ENCODE measurements at regions not wholly inside any gene's neighbourhood (a gene's known extent, or its start where the extent isn't known, plus 50 kb on each side); places are given as distances from the start of the nearest gene placed in this dataset.

DNA sequence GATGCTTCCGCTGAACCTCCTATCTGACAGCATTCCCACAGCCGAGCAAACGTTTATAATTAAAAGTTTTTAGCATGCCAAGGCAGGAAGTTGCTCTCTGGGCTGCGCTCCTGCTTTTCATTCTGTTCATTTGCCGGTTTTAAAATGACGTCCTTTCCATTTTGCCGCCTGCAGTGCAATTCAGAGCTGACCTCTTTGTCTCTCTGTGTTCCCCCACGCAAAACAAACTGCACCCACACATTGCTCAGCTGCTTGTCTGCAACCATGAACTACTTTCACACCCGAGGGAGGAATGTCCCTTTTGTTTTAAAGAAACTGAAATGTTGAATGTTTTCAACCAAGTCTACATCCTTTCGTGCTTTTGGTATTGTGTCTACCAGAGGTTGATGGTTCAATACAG lies 416.5 kb downstream of the EFNB2 start:
- DNase-seq: no peak

DNA sequence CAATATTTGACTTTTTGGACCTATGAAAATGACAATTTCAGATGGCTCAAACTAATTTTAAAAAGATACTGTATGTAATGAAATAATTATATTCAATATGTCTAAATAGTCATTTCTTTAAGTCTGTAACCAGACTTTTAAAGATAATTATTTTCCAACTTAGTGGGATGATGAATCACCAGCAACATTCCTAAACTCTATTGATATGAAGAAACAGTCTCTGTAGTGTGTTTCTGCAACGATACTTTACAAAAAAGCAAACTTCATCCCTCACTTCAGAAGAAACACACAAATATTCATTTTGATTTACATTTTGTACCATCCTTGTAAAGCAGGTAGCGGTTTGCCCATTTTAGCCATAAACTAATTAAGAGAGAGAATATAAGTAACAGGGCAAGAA lies 417.4 kb downstream of the EFNB2 start:
- no peak for DNase-seq

DNA sequence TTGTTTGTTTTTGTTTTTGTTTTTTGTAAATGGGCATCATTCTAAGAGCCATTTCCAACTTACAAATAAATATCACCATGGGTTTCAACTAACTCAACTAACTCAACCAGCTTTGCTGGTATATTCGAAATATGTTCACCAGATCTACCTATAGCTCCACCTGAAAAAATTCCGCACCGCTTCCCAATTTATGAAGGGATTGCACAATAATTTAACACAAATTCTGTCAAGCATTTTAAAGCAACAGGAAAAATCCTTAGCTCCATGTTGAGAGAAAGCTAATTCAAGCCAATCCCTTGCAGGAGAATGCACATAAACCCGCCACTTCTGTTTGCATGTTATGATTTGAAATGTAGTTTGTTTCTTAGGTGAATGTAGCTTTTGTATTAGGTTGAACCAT lies 417.8 kb downstream of the EFNB2 start:
- no peak for DNase-seq

DNA sequence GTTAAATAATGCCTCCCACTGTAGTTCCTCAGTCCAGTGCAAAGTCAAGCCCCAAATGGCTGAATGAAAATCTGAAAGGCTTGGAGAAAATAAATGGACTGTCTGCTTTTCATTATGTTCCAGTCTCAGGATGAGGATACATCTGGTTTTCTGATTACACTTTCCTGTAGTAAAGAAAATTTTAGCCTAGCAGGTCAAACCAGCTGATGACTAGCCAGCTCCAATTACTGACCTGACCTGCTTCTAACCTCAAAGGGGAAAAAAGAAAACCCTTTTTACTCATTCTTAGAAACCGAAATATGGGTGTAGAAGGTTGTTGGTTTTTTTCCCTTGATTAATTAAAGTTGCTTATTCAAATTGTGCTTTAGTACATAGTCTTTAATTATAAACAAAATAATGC lies 418.4 kb downstream of the EFNB2 start:
- no peak for DNase-seq

DNA sequence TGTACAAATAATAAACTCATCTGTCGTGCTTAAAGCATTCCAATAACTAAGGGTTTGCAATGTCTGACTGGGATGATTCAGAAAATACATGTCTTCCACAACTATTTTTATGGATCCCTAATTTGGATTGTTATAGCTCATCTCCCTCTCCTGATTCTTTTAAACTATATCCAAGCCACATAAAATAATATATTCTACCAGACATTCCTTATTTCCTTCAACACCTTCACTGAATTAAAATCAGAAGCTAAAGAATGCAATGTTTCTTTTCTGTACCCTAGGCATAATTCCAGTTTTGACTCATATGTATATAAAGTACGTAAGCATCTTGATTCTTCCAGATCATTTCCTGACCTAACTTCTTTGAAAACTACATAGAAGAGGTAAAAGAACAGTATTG lies 420.4 kb downstream of the EFNB2 start:
- no peak for DNase-seq

DNA sequence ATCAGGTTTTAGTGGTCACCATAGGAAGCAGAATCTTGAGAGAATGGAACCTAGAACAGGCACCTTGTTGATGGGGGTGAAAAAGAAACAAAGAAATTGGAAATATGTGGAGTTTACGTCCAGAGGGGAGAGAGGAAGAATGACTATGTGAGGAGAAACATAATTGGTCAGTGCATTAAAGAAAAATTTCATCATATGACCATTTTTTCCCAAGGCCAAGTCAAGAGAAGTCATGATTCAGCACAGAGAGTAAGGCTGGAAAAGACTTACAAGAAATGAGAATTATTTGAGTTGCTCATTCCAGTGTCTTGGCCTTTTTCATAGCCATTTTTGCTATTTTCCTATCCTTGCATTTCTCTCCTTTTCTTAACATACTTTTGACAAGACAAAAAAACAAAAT lies 421.7 kb downstream of the EFNB2 start:
- DNase-seq: no peak

DNA sequence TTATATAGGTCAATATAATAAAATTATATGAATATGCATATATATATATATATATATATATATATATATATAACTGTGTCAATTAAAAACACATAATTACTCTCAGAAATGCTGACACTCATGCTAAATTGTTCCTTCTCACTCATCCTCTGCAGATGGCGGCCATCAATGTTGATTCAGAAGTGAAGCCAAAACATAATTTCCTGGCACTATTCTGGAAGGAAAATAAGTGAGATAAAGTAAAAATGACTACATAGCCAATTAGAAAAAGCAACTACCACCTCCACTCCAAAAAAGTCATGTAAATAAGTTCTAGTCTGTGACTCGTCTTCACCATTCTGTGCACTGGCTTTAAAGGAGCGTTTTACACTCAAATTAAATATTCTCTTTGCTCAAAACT lies 423.3 kb downstream of the EFNB2 start:
- DNase-seq: no peak

DNA sequence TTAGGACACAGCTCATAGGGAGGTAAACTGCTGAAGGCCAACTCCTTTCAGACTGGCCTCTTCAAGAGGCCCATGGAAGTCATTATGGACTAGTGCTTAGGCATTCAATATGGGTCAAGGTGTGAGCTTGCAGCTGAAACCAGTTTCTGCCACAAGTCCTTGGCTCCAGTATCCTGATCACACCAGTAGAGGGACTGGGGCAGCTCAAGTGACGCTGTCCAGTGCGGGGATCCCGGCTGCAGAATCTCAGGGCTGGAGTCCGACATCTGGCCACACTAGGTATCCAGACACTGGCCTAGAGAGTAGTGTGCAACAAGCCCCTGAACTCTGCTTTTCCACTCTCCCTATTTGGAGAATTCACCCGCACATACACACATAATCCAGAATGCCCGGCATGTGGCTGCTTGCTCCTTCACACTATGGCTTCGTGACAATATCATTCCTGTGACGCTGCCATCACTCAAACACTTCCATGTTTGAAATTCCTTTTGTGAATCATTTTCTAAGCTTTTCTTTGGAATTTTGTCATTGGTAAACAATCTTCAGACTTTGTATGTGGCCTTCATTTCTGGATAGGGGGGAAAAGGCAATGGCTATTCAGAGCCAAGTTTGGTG lies 425.1 kb downstream of the EFNB2 start:
- no peak for DNase-seq

DNA sequence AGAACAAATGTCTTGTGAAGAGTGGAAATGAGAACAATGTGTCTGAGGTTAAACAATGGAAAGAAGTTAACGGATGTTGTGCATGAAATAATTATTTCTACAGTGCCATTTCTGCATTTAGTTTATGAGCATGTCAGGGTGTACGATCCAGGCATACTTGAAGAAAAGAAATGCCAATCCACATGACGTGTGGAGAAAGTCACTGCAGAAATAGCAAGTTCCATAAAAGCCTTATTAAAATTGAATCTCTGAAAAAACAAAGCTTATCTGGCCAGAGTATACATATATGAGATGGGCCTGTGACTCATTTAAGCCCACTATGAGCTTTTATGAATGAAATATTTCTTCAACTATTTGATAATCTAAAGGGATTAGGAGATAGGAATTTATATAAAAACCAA lies 426.1 kb downstream of the EFNB2 start:
- no peak for DNase-seq

DNA sequence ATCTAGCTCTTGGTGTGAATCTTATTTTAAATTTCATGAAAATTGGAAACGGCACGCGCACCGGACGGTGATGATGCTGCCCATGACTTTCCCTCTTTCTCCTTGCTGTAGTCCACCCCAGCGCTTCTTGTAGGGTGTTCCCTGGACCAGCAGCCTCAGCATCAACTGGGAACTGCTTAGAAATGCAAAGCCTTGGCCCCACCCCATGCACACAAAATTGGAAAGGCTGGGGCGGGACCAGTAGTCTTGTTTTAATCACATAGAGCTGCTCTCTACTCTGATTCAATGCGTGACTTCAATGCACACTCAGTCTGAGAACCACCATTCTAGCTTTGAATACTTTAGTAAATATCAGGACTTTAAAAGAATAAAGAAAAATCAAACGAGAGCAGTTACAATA lies 427.1 kb downstream of the EFNB2 start:
- DNase-seq: no peak

DNA sequence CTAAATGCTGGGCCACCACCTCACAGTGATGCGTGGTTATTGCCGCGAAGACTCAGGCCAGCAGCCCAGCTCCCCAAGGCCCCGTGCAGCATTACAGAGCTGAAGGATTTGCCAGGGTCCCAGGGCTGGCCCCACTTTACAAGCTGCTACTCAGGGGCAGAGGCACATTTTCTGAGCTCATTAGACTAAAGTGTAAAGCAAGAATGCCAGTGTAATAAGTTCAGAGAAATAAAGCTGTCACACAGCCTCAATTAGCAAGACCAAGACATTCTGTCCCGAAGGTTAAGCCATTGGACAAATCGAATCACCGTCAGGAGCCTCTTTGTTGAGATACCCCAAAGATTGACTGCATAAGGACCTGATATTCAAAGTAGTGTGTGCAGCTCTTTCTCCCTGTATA lies 428.4 kb downstream of the EFNB2 start:
- DNase-seq: no peak

DNA sequence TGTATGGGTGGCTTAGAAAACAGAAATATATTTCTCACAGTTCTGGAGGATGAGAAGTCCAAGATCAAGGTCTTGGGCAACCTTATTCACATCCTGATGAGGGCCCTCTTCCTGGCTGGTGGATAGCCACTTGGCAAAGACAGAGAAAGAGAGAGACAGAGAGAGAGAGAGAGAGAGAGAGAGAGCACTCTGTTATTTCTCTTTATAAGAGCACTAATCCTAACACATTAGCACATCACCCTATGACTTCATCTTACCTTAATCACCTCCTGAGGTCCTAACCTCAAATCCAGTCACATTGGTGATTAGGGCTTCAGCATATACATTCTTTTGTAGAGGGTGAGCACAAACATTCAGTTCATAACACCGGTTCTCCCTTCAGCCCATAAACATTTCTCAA lies 430.3 kb downstream of the EFNB2 start:
- DNase-seq: no peak

DNA sequence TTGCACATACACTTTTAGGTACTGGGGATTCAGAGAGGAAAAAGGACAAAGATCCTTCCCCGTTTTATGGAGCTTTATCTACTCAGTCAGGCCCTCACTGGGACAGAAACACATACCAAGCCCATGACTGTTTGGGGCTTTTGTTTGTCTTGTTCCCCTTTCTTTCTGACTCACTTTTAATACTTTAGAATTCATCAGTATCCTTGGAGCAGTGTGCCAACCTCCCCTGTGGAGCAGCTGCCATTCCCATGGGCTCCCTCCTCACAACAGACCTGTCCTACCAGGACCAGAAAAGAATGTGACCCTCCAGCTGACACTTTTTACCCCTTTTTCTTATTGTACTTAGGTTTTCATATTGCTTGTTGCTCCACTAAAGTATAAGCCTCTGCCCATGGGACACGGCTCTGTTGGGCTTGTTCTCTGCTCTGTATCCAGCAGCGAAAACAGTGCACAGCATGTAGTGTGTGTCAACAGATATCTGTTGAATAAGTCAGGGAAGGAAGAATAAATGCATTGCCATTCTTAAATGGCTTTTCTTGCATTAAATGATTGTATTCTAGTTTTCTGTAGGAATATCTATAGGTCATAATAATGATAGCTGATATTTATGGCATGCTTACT lies 431.1 kb downstream of the EFNB2 start:
- DNase-seq: no peak

DNA sequence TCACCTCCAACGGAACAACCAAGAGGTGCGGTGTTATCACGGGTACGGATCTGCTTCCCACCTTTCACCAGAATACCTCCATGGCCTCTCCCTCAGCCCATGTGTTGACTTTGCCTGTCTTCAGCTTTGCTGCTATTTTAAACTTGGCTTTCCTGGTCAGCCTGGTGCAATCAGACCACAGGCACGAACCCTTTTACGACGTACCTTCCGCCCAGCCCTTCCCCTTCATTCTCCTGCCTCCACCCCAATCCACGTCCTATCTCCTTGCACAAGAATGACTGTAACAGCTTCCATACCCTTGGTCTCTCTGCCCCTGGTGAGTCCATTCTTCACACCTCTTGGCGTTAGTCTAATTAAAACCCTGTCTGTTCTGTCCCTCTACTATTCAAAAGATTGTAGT lies 431.7 kb downstream of the EFNB2 start:
- no peak for DNase-seq

DNA sequence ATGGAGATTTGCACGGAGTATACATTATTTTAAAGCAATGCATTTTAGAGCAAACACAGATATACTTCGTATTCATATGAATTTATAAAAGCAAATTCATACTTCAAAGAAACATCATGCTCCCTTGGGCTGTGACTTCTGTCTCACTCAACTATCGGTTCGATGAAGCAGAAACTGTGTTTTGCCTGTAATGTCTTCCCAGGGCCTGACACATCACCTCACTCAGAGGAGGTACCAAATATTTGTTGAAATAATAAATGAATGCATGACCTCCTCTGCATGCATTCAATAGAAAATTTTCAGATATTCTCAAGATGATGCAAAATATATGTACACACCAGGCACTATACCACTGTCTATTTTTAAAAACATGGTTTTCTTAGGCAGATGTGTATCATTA lies 432.7 kb downstream of the EFNB2 start:
- DNase-seq: no peak

DNA sequence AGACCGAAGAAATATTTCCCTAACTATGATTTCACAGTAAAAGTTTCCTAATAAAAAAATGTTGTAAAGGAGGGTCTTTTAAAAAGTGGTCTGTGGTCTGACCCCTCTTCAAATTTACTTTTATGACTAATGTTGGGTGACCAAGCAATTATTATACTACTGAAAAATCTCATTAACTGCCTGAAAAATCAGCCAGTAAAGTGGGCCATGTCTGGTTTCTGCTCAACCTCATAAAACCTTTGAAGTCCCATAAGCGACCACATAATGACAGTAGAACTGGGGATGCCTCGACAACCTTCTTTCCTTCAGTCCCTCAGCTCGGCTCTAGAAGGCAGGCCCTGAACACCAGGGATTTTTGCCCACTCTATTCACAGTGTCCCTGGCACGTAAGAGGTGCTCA lies 434.3 kb downstream of the EFNB2 start:
- DNase-seq: no peak

DNA sequence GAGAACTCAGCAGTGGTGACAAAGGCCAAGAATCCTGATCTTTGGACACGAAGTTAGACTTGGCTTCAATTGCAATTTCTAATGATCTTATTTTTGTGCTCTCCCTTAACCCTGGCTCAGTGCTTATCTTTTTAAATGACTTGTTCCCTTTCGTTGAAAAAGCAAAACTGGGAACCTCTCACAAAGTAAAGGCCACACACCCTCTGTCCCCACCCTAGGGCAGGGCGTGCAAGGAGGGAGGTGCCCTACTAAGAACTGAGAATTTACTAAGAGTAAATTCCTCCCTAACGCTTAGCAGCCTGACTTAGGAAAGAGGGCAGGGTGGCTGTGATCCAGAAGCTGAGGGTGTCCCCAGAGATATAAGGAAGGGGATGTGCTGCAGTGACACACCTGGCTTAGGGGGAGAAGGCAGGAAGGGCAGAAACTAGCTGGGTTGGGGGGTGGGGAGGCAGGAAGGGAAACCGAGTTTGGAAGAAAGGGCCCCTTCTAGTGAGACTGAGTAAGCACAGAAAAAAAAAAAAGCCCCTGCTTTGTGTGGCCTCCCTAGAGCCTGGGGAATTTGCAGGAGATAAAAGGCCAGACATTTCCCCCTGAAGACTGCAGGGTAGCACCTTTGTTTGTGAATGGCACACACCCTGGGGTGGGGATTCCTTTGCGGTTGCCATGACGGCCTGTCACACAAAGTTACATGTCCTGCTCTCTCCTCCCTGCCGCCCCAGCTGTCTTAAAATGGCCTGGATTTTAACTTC lies 435.1 kb downstream of the EFNB2 start:
- DNase-seq: no peak

DNA sequence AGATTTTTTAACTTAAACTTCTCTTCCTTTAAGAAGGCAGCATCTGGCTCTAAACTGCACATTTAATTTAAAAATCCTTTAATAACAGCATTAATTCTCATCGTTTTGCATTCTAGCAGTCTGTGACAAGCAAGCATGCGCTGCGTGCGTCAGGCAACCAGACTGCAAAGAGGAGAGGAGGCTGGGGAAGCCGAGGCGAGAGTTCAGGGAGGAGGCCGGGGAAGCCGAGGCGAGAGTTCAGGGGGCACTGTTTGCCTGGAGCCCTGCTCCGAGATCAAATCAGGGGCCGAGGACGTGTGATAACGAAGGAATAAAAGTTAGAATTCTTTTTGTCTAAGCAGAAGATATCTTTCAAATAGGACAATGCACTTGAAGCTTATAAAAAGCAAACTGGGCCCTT lies 435.7 kb downstream of the EFNB2 start:
- no peak for DNase-seq

DNA sequence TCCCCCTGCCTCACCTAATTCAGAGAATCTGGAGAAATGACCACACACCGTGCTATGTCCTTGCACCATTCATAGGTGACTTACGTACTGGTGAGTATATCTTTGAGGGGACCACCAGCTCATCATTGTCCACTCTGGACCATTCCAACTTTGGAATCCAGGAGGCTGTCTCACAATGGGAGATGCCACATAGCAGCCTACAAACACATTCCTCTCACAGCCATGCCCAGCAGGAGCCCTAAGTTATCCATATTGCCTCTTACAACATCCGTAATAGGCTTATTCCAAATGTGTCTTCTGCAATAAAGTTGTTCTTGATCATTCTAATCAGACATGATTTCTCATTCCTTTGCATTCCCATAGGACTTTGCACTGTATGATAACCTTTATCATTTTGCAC lies 436.7 kb downstream of the EFNB2 start:
- DNase-seq: no peak

DNA sequence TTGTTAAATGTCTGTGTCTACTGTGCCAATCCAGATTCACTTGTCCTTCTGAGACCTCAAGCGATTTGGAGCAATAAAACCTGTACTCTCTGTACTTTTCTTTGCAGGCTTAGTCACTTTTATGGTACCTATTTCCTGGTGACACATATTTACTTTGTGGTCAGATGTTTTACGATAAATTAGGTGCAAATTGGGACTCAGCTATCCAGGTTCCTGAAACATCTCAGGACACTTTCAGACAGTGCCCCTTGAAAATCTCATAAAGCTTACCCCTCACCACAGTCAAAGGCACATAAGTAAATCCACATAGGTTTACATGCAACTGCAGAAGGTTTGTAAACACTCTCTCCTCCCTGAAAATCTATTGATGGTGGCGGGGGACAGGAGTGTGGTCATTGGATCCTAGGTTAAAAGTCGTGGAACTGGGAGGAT lies 438.8 kb downstream of the EFNB2 start:
- no peak for DNase-seq

DNA sequence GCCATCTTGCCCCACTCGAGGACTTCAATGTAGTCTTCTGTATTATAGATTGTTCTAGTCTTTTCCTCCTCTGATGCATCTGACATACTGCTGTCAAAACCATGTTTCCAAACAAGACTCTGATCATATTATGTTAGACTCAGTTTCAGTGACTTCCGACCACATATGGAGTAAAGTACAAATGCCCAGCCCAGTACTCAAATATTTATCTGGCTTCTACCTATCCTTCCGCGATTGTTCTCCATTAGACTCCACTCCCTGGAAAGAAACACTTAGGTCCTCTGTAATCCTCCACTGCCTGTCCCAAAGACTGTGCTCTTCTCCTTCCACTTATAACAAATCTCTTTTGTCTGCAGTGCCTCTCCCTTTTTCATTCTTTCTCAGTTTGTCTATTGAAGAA lies 439.5 kb downstream of the EFNB2 start:
- no peak for DNase-seq

DNA sequence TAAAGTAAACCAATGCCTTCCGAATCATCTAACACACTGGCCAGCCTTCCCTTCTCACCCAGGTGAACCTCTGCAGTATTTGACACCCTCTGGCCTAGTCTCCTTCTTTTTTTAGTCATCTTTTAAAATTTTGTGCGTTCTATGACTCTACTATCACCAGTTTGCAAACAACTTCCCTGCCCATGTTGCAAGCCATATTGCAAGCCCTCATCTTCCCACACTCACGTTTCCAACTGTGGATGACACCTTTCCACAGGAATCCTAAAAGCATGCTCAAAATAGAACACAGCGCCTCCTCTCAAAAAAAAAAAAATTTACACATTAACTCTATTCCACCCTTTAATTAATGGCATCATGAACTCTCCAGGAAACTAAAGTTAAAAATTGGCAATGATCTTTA lies 440.1 kb downstream of the EFNB2 start:
- DNase-seq: no peak

DNA sequence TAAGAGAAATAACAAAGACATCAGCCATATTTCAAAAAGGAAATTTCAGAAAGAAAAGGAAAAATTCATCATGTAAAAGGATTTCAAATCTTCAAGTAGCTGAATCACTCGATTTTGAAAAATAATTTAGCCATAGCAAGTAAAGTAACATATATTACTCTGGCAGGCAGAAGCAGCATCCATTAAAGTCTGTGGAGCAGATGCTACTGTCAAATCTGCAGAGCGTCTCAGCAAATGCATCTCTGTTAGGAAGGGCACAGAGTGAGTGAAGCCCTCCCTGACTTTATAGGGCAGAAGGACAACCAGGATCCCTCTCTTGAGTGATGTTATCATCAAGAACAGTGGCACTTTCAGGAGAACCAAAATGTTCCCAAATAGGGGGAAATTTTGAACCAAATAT lies 445.5 kb downstream of the EFNB2 start:
- DNase-seq: no peak

DNA sequence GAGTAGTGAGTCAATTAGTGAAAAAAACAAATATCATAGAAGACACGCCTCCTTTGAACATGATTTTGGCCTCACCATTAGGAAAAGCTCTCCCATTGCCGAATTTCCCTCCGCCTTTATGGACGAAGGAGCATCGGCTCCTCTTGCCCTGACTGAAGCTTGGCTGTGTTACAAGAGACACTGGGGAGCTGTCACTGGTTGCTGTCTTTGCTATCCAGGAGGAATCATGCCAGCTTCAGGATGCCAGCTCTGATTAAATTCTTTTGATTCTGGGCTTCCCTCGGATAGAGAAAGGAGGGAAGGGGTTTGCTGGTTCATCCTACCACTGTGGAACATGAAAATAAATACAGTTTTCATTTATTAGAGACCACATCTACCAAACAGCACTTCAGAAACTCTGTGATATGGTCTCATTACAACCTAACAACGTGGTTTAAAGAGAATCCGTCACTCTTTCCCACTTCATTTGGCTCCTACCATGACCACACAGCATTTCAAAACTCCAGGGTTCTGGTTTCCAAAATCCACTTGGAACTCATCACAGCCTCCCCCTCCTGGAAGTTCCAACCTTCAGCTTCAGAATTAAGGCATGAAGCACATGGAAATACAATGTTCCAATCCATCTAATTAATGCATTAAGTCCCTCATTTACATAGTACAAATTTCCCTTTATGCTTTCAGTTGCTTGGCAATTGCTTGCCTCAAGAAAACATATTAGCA lies 446.0 kb downstream of the EFNB2 start:
- DNase-seq: no peak

Data from activated naive CD4-positive, alpha-beta T cell treated with Interleukin-2 at 50 U/mL for 16 hours (primary cell).